Epithelial cell of esophagus (primary cell): ENCODE measurements at regions not wholly inside any gene's neighbourhood (a gene's known extent, or its start where the extent isn't known, plus 50 kb on each side); places are given as distances from the start of the nearest gene placed in this dataset.

Experiments used
- DNase-seq: peaks from one replicate; pipeline ENCODE4 v3.0.0; 2010; ENCODE audit warnings: low read depth
- H3K4me3 ChIP-seq: 2 replicates; pipeline ENCODE4 v1.5.1; 2011; ENCODE audit warnings: mild to moderate bottlenecking, low read length, control low read depth
- CTCF ChIP-seq: IDR thresholded peaks from 2 replicates; pipeline ENCODE4 v1.5.1; 2011; ENCODE audit warnings: low read depth, mild to moderate bottlenecking, low read length, control low read depth, inconsistent platforms; ENCODE audit not compliant: insufficient read depth; ENCODE audit errors: missing control alignments

- no peak overlapping the region for H3K4me3 ChIP-seq
- DNase-seq: no peak
- TF ChIP-seq CTCF: no peak
Observed at GRCh38 chr12:60842181-60842580, 1246.4 kb downstream of the SLC16A7 start.

GRCh38 chr12:60844101-60844500 lies 1248.3 kb downstream of the SLC16A7 start:
- no peak for TF ChIP-seq CTCF
- H3K4me3 ChIP-seq: no peak overlapping the region
- no peak for DNase-seq

- no peak for DNase-seq
- TF ChIP-seq CTCF: no peak
- H3K4me3 ChIP-seq: no peak overlapping the region
Observed at GRCh38 chr12:60844875-60845274, 1249.0 kb downstream of the SLC16A7 start.

GRCh38 chr12:60845696-60846095 lies 1249.9 kb downstream of the SLC16A7 start:
- H3K4me3 ChIP-seq: no peak overlapping the region
- no peak for TF ChIP-seq CTCF

GRCh38 chr12:60847281-60847680 lies 1251.5 kb downstream of the SLC16A7 start:
- H3K4me3 ChIP-seq: no peak overlapping the region
- no peak for DNase-seq
- no peak for TF ChIP-seq CTCF

More at GRCh38 chr12:60845696-60846095, 1249.9 kb downstream of the SLC16A7 start:
- no peak for DNase-seq

GRCh38 chr12:60849723-60850122 lies 1253.9 kb downstream of the SLC16A7 start:
- TF ChIP-seq CTCF: no peak
- DNase-seq: peak; percentile 55

GRCh38 chr12:60853407-60853806 lies 1257.6 kb downstream of the SLC16A7 start:
- DNase-seq: no peak
- no peak for TF ChIP-seq CTCF
- H3K4me3 ChIP-seq: no peak overlapping the region

More at GRCh38 chr12:60849723-60850122, 1253.9 kb downstream of the SLC16A7 start:
- H3K4me3 ChIP-seq: no peak overlapping the region
